ENCODE measurements at regions not wholly inside any gene's neighbourhood (a gene's known extent, or its start where the extent isn't known, plus 50 kb on each side); places are given as distances from the start of the nearest gene placed in this dataset.

DNA sequence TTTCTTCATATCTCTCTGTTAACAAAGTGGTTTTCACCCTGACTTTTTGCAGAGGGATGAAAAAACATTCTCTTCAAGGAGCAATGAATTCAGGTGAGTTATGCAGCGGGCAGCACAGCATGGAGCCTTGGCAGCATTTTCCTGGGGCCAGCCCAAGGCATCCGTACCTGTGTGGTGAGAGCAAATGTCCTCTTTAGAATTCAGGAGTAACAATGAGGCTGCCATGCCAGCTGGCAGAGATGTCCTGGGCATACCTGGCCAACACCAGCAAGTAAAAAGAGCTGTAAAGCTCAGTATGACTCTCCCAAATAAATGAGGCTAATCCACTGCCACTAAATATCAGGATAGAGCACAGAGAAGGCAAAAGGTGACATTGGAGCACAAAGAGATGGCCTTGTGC is 277.6 kb upstream of the TRPC7 start:
- TF ChIP-seq EP300 (IDR thresholded peaks at IDR 0.05) (no peak), POLR2AphosphoS5 (IDR thresholded peaks at IDR 0.05) (no peak), POLR2A (IDR thresholded peaks at IDR 0.05; ENCODE audit: low read depth) (no peak)
- TF ChIP-seq, protein P1, sequence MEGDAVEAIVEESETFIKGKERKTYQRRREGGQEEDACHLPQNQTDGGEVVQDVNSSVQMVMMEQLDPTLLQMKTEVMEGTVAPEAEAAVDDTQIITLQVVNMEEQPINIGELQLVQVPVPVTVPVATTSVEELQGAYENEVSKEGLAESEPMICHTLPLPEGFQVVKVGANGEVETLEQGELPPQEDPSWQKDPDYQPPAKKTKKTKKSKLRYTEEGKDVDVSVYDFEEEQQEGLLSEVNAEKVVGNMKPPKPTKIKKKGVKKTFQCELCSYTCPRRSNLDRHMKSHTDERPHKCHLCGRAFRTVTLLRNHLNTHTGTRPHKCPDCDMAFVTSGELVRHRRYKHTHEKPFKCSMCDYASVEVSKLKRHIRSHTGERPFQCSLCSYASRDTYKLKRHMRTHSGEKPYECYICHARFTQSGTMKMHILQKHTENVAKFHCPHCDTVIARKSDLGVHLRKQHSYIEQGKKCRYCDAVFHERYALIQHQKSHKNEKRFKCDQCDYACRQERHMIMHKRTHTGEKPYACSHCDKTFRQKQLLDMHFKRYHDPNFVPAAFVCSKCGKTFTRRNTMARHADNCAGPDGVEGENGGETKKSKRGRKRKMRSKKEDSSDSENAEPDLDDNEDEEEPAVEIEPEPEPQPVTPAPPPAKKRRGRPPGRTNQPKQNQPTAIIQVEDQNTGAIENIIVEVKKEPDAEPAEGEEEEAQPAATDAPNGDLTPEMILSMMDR (IDR thresholded peaks at IDR 0.05): no peak
